ENCODE measurements at regions not wholly inside any gene's neighbourhood (a gene's known extent, or its start where the extent isn't known, plus 50 kb on each side); places are given as distances from the start of the nearest gene placed in this dataset.

DNA sequence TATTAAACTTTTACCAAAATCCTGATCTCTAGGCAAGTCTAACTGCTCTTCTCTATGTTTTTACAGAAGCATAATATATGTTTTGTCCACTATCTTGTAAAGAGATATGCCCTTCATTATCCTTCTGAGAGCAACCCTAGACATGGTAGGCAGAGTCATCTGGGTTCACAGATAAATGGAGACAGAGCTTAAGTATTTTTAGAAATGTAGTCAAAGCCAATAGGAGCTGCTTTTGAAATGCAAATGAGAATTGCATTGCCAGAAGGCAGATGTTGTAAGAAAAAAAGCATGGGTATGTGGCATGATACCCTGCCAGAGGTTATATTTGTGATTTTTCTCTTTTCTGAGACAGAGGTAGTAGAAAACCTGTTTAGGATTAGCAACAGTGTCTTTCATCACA, 964.8 kb downstream of the SORCS3 start:
- Histone ChIP-seq H3K36me3 (ENCODE audit: insufficient read depth, low read length) (no peaks in the 10 kb centered on the region), H4K20me1 (ENCODE audit: insufficient read depth, low read length) (no peaks in the 10 kb centered on the region), H2AFZ (ENCODE audit: low read length) (no peak overlapping the region), H3K79me2 (ENCODE audit: insufficient read depth, low read length) (no peaks in the 10 kb centered on the region), H3K4me2 (ENCODE audit: insufficient read depth, low read length) (no peak overlapping the region), H3K27me3 (ENCODE audit: insufficient read depth, low read length) (no peaks in the 10 kb centered on the region), H3K27ac (ENCODE audit: low read depth, low read length) (no peak overlapping the region), H3K4me3 (ENCODE audit: insufficient read depth, low read length) (no peak overlapping the region), H3K4me1 (ENCODE audit: insufficient read depth, low read length) (no peaks in the 10 kb centered on the region), H3K9me3 (ENCODE audit: low read depth, low read length) (peaks cover 2% of the 10 kb centered on the region)
- no peak for DNase-seq (ENCODE audit: insufficient read length, low spot score, missing footprints)
- TF ChIP-seq, protein P1, sequence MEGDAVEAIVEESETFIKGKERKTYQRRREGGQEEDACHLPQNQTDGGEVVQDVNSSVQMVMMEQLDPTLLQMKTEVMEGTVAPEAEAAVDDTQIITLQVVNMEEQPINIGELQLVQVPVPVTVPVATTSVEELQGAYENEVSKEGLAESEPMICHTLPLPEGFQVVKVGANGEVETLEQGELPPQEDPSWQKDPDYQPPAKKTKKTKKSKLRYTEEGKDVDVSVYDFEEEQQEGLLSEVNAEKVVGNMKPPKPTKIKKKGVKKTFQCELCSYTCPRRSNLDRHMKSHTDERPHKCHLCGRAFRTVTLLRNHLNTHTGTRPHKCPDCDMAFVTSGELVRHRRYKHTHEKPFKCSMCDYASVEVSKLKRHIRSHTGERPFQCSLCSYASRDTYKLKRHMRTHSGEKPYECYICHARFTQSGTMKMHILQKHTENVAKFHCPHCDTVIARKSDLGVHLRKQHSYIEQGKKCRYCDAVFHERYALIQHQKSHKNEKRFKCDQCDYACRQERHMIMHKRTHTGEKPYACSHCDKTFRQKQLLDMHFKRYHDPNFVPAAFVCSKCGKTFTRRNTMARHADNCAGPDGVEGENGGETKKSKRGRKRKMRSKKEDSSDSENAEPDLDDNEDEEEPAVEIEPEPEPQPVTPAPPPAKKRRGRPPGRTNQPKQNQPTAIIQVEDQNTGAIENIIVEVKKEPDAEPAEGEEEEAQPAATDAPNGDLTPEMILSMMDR (IDR thresholded peaks at IDR 0.05; ENCODE audit: extremely low read depth, low read depth, low read length) = no peak

DNA sequence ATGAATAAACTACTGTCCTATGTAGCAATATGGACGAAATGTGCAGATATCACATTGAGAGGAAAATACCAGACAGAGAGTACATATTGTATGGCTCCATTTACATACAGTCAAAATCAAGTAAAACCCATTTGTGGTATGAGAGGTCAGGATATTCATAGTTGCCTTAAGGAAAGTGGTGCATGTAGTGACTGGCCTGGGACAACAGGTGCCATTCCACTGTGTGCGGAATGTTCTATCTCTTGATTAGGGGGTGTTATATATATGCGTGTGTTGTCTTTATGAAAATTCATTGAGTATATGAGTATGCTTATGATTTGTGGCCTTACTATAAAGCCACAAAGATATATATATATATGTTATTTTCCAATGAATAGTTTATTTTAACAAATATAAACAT, 964.0 kb downstream of the SORCS3 start:
- no peak overlapping the region for H3K27ac ChIP-seq (ENCODE audit: low read depth, low read length)

DNA sequence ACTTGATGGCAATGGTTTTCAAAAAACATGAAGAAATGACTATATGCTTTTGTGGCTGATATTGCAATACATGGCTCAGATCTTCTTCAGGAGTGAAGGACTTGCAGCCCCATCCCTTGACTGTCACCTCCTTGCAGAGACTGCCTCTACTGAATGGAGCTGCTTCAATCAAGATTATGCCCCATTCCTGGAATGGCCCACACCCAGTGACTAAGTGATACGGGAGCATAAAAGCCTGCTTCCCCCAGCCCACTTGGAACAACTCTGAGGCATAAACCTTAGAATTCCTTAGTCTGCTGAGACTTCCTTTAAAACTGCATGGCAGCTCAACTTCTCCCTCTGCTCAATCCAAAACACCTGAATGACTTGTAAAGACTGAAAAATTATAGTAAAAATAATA, 957.1 kb downstream of the SORCS3 start:
- Histone ChIP-seq H3K27me3 (ENCODE audit: insufficient read depth, low read length) (no peaks in the 10 kb centered on the region), H2AFZ (ENCODE audit: low read length) (no peak overlapping the region), H3K9me3 (ENCODE audit: low read depth, low read length) (no peaks in the 10 kb centered on the region), H3K36me3 (ENCODE audit: insufficient read depth, low read length) (no peaks in the 10 kb centered on the region), H3K4me2 (ENCODE audit: insufficient read depth, low read length) (no peak overlapping the region), H4K20me1 (ENCODE audit: insufficient read depth, low read length) (no peaks in the 10 kb centered on the region), H3K4me1 (ENCODE audit: insufficient read depth, low read length) (no peaks in the 10 kb centered on the region), H3K4me3 (ENCODE audit: insufficient read depth, low read length) (no peak overlapping the region), H3K27ac (ENCODE audit: low read depth, low read length) (no peak overlapping the region), H3K79me2 (ENCODE audit: insufficient read depth, low read length) (no peaks in the 10 kb centered on the region)
- TF ChIP-seq, protein P1 (IDR thresholded peaks at IDR 0.05; ENCODE audit: extremely low read depth, low read depth, low read length) = no peak
- no peak for DNase-seq (ENCODE audit: insufficient read length, low spot score, missing footprints)

More for the DNA sequence above, 964.0 kb downstream of the SORCS3 start:
- H4K20me1 ChIP-seq (ENCODE audit: insufficient read depth, low read length) = no peaks in the 10 kb centered on the region
- H2AFZ ChIP-seq (ENCODE audit: low read length) = no peak overlapping the region
- TF ChIP-seq, protein P1 (IDR thresholded peaks at IDR 0.05; ENCODE audit: extremely low read depth, low read depth, low read length) = no peak
- no peaks in the 10 kb centered on the region for H3K79me2 ChIP-seq (ENCODE audit: insufficient read depth, low read length)
- H3K4me1 ChIP-seq (ENCODE audit: insufficient read depth, low read length) = no peaks in the 10 kb centered on the region
- H3K4me2 ChIP-seq (ENCODE audit: insufficient read depth, low read length) = no peak overlapping the region
- no peak for DNase-seq (ENCODE audit: insufficient read length, low spot score, missing footprints)
- no peaks in the 10 kb centered on the region for H3K36me3 ChIP-seq (ENCODE audit: insufficient read depth, low read length)
- no peaks in the 10 kb centered on the region for H3K9me3 ChIP-seq (ENCODE audit: low read depth, low read length)
- H3K27me3 ChIP-seq (ENCODE audit: insufficient read depth, low read length) = no peaks in the 10 kb centered on the region
- H3K4me3 ChIP-seq (ENCODE audit: insufficient read depth, low read length) = no peak overlapping the region

DNA sequence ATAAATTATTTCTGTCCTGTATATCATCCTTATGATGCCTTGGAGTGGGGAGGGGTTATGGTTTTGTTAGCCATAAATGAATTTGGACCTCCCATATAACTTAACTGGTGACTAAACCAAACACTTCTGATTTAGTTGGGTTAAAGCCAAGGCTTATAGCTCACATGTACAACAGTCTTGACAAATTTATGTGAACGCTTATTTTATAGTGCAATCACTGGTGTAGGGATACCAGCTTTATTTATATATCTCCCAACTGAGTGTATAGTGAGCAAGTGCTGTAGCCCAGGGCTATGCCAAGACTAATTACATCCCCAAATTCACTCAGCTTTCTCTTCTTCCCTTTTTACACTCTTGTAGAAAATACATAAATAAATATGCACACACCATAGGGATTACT, 956.2 kb downstream of the SORCS3 start:
- Histone ChIP-seq H3K27ac (ENCODE audit: low read depth, low read length) (no peak overlapping the region), H4K20me1 (ENCODE audit: insufficient read depth, low read length) (no peaks in the 10 kb centered on the region), H3K4me2 (ENCODE audit: insufficient read depth, low read length) (no peak overlapping the region), H3K4me3 (ENCODE audit: insufficient read depth, low read length) (no peak overlapping the region), H3K27me3 (ENCODE audit: insufficient read depth, low read length) (no peaks in the 10 kb centered on the region), H3K36me3 (ENCODE audit: insufficient read depth, low read length) (no peaks in the 10 kb centered on the region), H3K9me3 (ENCODE audit: low read depth, low read length) (no peaks in the 10 kb centered on the region), H3K79me2 (ENCODE audit: insufficient read depth, low read length) (no peaks in the 10 kb centered on the region), H3K4me1 (ENCODE audit: insufficient read depth, low read length) (no peaks in the 10 kb centered on the region), H2AFZ (ENCODE audit: low read length) (no peak overlapping the region)
- DNase-seq (ENCODE audit: insufficient read length, low spot score, missing footprints) = no peak
- TF ChIP-seq, protein P1 (IDR thresholded peaks at IDR 0.05; ENCODE audit: extremely low read depth, low read depth, low read length) = no peak
